GM23338 (cell line): ENCODE measurements at regions not wholly inside any gene's neighbourhood (a gene's known extent, or its start where the extent isn't known, plus 50 kb on each side); places are given as distances from the start of the nearest gene placed in this dataset.

Source experiments
- ATAC-seq: fragments of 200-7000 bp; cut with Tn5 transposase; 3 replicates; pipeline ENCODE4 v1.9.1; 2020
- DNase-seq: peaks from one replicate; pipeline ENCODE4 v3.0.0-alpha.2; 2015; ENCODE audit warnings: low spot score
- H2AFZ ChIP-seq: fragments of 200-600 bp; sonication (generic); 2 replicates; pipeline ENCODE4 v1.8.0; 2016; ENCODE audit warnings: antibody characterized with exemption, mild to moderate bottlenecking, moderate library complexity
- H3F3A ChIP-seq: fragments of 200-600 bp; sonication (generic); replicated peaks from 2 replicates; pipeline ENCODE4 v1.8.0; 2017; ENCODE audit warnings: antibody characterized with exemption, mixed run types, low read depth
- H3K27ac ChIP-seq: fragments of 200-600 bp; sonication (generic); 2 replicates; pipeline ENCODE4 v1.6.1; 2016; ENCODE audit warnings: low read depth
- H3K27me3 ChIP-seq: fragments of 200-600 bp; sonication (generic); 2 replicates; pipeline ENCODE4 v1.8.0; 2016; ENCODE audit warnings: mild to moderate bottlenecking, mixed run types, moderate library complexity; ENCODE audit not compliant: insufficient read depth
- H3K36me3 ChIP-seq: fragments of 200-600 bp; sonication (generic); 2 replicates; pipeline ENCODE4 v1.8.0; 2016; ENCODE audit warnings: mild to moderate bottlenecking; ENCODE audit not compliant: insufficient read depth
- H3K4me1 ChIP-seq: fragments of 200-600 bp; sonication (generic); 2 replicates; pipeline ENCODE4 v1.8.0; 2016; ENCODE audit warnings: mild to moderate bottlenecking, moderate library complexity; ENCODE audit not compliant: insufficient read depth
- H3K4me2 ChIP-seq: fragments of 200-600 bp; sonication (generic); 2 replicates; pipeline ENCODE4 v1.7.1; 2017; ENCODE audit warnings: mixed run types
- H3K4me3 ChIP-seq: fragments of 200-600 bp; sonication (generic); 2 replicates; pipeline ENCODE4 v1.6.1; 2016; ENCODE audit warnings: mixed run types
- H3K79me2 ChIP-seq: fragments of 200-600 bp; sonication (generic); replicated peaks from 2 replicates; pipeline ENCODE4 v1.8.0; 2017; ENCODE audit warnings: mild to moderate bottlenecking; ENCODE audit not compliant: insufficient read depth
- H3K9me2 ChIP-seq: fragments of 200-600 bp; sonication (generic); 2 replicates; pipeline ENCODE4 v1.8.0; 2017; ENCODE audit not compliant: insufficient read depth
- H4K20me1 ChIP-seq: fragments of 200-600 bp; sonication (generic); replicated peaks from 2 replicates; pipeline ENCODE4 v1.8.0; 2017; ENCODE audit warnings: mild to moderate bottlenecking; ENCODE audit not compliant: insufficient read depth
- H3K27ac Mint-ChIP-seq: 2 replicates; pipeline ENCODE4 v1.8.0; 2020; ENCODE audit warnings: inconsistent platforms, mild to moderate bottlenecking, moderate library complexity, mixed read lengths
- H3K27me3 Mint-ChIP-seq: 3 replicates; pipeline ENCODE4 v1.8.0; 2022; ENCODE audit warnings: low read depth, mild to moderate bottlenecking, moderate library complexity, mixed read lengths, inconsistent platforms; ENCODE audit not compliant: insufficient read depth, poor library complexity
- H3K36me3 Mint-ChIP-seq: 3 replicates; pipeline ENCODE4 v1.8.0; 2021; ENCODE audit warnings: low read depth, mild to moderate bottlenecking, inconsistent platforms, moderate library complexity, mixed read lengths
- H3K4me1 Mint-ChIP-seq: 3 replicates; pipeline ENCODE4 v1.8.0; 2020; ENCODE audit warnings: mild to moderate bottlenecking, inconsistent platforms, mixed read lengths
- H3K4me3 Mint-ChIP-seq: 3 replicates; pipeline ENCODE4 v1.8.0; 2021; ENCODE audit warnings: moderate library complexity, mild to moderate bottlenecking, inconsistent platforms, mixed read lengths
- H3K9me3 Mint-ChIP-seq: 3 replicates; pipeline ENCODE4 v1.8.0; 2020; ENCODE audit warnings: moderate library complexity, mild to moderate bottlenecking, inconsistent platforms, mixed read lengths
- CREB1 ChIP-seq: fragments of 250-450 bp; sonication (Bioruptor Pico); IDR thresholded peaks from 2 replicates; pipeline ENCODE4 v1.5.0; 2020; ENCODE audit warnings: low read depth, mild to moderate bottlenecking, moderate library complexity
- CTCF ChIP-seq, 2 experiments: fragments of 200-600 bp in 1 of 2; sonication (generic) in 1 of 2; conservative IDR thresholded peaks; 2 replicates each; pipeline versions ENCODE4 v1.5.1 to v1.6.1; 2016 to 2017; ENCODE audit warnings: antibody characterized with exemption in 2 of 2, low read depth in 2 of 2, mild to moderate bottlenecking in 2 of 2, moderate library complexity in 1 of 2
- ETS1 ChIP-seq: IDR thresholded peaks from 2 replicates; pipeline ENCODE4 v1.6.1; 2016; ENCODE audit warnings: antibody characterized with exemption
- EZH2 ChIP-seq: fragments of 200-600 bp; sonication (generic); IDR thresholded peaks from one replicate; pipeline ENCODE4 v1.8.0; 2017; ENCODE audit warnings: antibody characterized with exemption, mild to moderate bottlenecking, low read depth; ENCODE audit not compliant: unreplicated experiment
- EZH2phosphoT487 ChIP-seq: fragments of 200-600 bp; sonication (generic); IDR thresholded peaks from one replicate; pipeline ENCODE4 v1.8.1; 2018; ENCODE audit warnings: antibody characterized with exemption; ENCODE audit not compliant: unreplicated experiment
- JUNB ChIP-seq: IDR thresholded peaks from one replicate; pipeline ENCODE4 v1.6.1; 2016; ENCODE audit warnings: antibody characterized with exemption; ENCODE audit not compliant: unreplicated experiment
- NANOG ChIP-seq: IDR thresholded peaks from 2 replicates; pipeline ENCODE4 v1.6.1; 2016; ENCODE audit warnings: antibody characterized with exemption, borderline replicate concordance
- POLR2AphosphoS5 ChIP-seq: IDR thresholded peaks from 2 replicates; pipeline ENCODE4 v1.6.1; 2016; ENCODE audit warnings: antibody characterized with exemption, low read depth
- REST ChIP-seq: IDR thresholded peaks from one replicate; pipeline ENCODE4 v1.6.1; 2018; ENCODE audit warnings: antibody characterized with exemption; ENCODE audit not compliant: unreplicated experiment
- STAT1 ChIP-seq: IDR thresholded peaks from one replicate; pipeline ENCODE4 v1.6.1; 2016; ENCODE audit warnings: antibody characterized with exemption; ENCODE audit not compliant: unreplicated experiment
- ZNF114 ChIP-seq: fragments of 250-450 bp; sonication (Bioruptor Pico); IDR thresholded peaks from 2 replicates; pipeline ENCODE4 v1.5.0; 2020; ENCODE audit warnings: mild to moderate bottlenecking, moderate library complexity
- ZNF331 ChIP-seq: fragments of 250-450 bp; sonication (Bioruptor Pico); IDR thresholded peaks from 2 replicates; pipeline ENCODE4 v1.5.0; 2020; ENCODE audit warnings: low read depth, mild to moderate bottlenecking, moderate library complexity
- ZNF462 ChIP-seq: fragments of 250-450 bp; sonication (Bioruptor Pico); IDR thresholded peaks from 2 replicates; pipeline ENCODE4 v1.5.0; 2020; ENCODE audit warnings: mild to moderate bottlenecking, moderate library complexity

- no peak overlapping the region for H3K4me2 ChIP-seq
- Mint-ChIP-seq H3K9me3 (peaks cover 8% of the 10 kb centered on the region; the same call in 2 of the 3 replicates), H3K36me3 (peaks cover 4% of the 10 kb centered on the region; the same call in 1 of the 3 replicates), H3K27ac (no peak overlapping the region), H3K27me3 (no peaks in the 10 kb centered on the region), H3K4me1 (peaks cover 3% of the 10 kb centered on the region; the same call in 1 of the 3 replicates), H3K4me3 (no peak overlapping the region)
- H3K9me2 ChIP-seq, result 0 out of 2 replicates have a peak, but pooled peaks cover 6% of the 10 kb centered on the region
- H3K36me3 ChIP-seq, result no peaks in the 10 kb centered on the region
- TF ChIP-seq POLR2AphosphoS5, result no peak
- no peak for TF ChIP-seq CREB1 (CRISPR knock-in tag)
- TF ChIP-seq STAT1, result no peak
- TF ChIP-seq NANOG, result no peak
- TF ChIP-seq EZH2phosphoT487, result no peak
- no peak for TF ChIP-seq REST
- no peak for TF ChIP-seq ZNF114
- TF ChIP-seq JUNB, result no peak
- TF ChIP-seq EZH2, result no peak
- no peak for TF ChIP-seq ETS1
- no peak for TF ChIP-seq CTCF (conservative IDR thresholded peaks at IDR 0.05; ENCODE audit: low read depth in 2 of 2)
- TF ChIP-seq ZNF331 (CRISPR knock-in tag), result no peak
- TF ChIP-seq ZNF462 (CRISPR knock-in tag), result no peak
- H4K20me1 ChIP-seq, result no peaks in the 10 kb centered on the region
- H2AFZ ChIP-seq, result no peak overlapping the region
- H3K4me1 ChIP-seq, result peaks cover 7% of the 10 kb centered on the region; the same call in 1 of the 2 replicates
- H3K79me2 ChIP-seq, result no peaks in the 10 kb centered on the region
- H3K4me3 ChIP-seq, result no peak overlapping the region
- H3K27me3 ChIP-seq, result no peaks in the 10 kb centered on the region
- ATAC-seq (no peak), DNase-seq (no peak)
- no peaks in the 10 kb centered on the region for H3F3A ChIP-seq
- H3K27ac ChIP-seq, result no peak overlapping the region
Observed at GRCh38 chr18:28837100-28837499, 660.2 kb upstream of the CDH2 start.
